GM10248 (cell line): ENCODE measurements at regions not wholly inside any gene's neighbourhood (a gene's known extent, or its start where the extent isn't known, plus 50 kb on each side); places are given as distances from the start of the nearest gene placed in this dataset.

Source experiments
- CTCF ChIA-PET: fragments of 300-600 bp; sonication (Branson Sonifier 250); formaldehyde crosslinking; extraction: SDS; loops from one replicate; lab custom pipeline; 2021; ENCODE audit warnings: antibody characterized with exemption; lab: Yijun Ruan, JAX
- POLR2A ChIA-PET: fragments of 350-650 bp; sonication (Branson Sonifier 250); formaldehyde crosslinking; extraction: SDS; loops from one replicate; lab custom pipeline; 2020; ENCODE audit warnings: antibody characterized with exemption; lab: Yijun Ruan, JAX
- DNase-seq: peaks from one replicate; pipeline ENCODE4 v3.0.0; 2012; ENCODE audit errors: extremely low spot score
- CTCF ChIP-seq: IDR thresholded peaks from 2 replicates; pipeline ENCODE4 v1.5.1; 2012; ENCODE audit warnings: mild to moderate bottlenecking, low read depth; ENCODE audit errors: extremely low read depth, missing control alignments, control extremely low read depth

- TF ChIP-seq CTCF: no peak
- POLR2A ChIA-PET: no interaction called here
- CTCF ChIA-PET: no interaction called here
- no peak for DNase-seq
Measured at GRCh38 chr11:122176651-122177050, 60.6 kb upstream of the BLID start.

GRCh38 chr11:122175306-122175705, 59.3 kb upstream of the BLID start:
- ChIA-PET CTCF (interaction anchor here (1.2 to 1.5 kb wide), 2 partner anchors 12 to 17 kb away, joined by 3 to 4 read pairs; no protein-coding TSS in a partner anchor), POLR2A (no interaction called here)
- no peak for DNase-seq
- TF ChIP-seq CTCF: no peak

GRCh38 chr11:122173587-122173986, 57.6 kb upstream of the BLID start:
- POLR2A ChIA-PET: no interaction called here
- DNase-seq: no peak
- CTCF ChIA-PET: no interaction called here
- no peak for TF ChIP-seq CTCF

- POLR2A ChIA-PET: no interaction called here
- no peak for TF ChIP-seq CTCF
- CTCF ChIA-PET: no interaction called here
- no peak for DNase-seq
Measured at GRCh38 chr11:122173074-122173450, 57.0 kb upstream of the BLID start.

GRCh38 chr11:122172352-122173073, 56.5 kb upstream of the BLID start:
- TF ChIP-seq CTCF: no peak
- ChIA-PET POLR2A (no interaction called here), CTCF (no interaction called here)
- DNase-seq: no peak

- DNase-seq: no peak
- ChIA-PET CTCF (no interaction called here), POLR2A (no interaction called here)
- no peak for TF ChIP-seq CTCF
Measured at GRCh38 chr11:122170815-122171475, 54.9 kb upstream of the BLID start.

- no peak for TF ChIP-seq CTCF
- POLR2A ChIA-PET: no interaction called here
- DNase-seq: no peak
- CTCF ChIA-PET: no interaction called here
Measured at GRCh38 chr11:122168218-122168617, 52.2 kb upstream of the BLID start.
